ENCODE measurements at regions not wholly inside any gene's neighbourhood (a gene's known extent, or its start where the extent isn't known, plus 50 kb on each side); places are given as distances from the start of the nearest gene placed in this dataset.
"Not testable (repeated sequence)": the region's sequence is repeated elsewhere in the genome, so short reads cannot be mapped to it uniquely, and the experiment has no call there.

DNA sequence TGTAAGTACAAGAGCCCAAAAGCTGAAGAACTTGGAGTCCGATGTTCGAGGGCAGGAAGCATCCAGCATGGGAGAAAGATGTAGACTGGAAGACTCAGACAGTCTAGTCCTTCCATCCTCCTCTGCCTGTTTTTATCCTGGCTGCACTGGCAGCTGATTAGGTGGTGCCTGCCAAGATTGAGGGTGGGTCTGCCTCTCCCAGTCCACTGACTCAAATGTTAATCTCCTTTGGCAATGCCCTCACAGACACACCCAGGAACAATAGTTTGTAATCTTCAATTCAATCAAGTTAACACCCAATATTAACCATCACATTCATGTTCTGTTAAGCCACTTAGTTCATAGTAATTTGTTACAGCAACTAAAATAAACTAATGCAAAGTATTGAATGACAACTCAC is 904.4 kb upstream of the HS3ST1 start:
- TF ChIP-seq, protein P1, sequence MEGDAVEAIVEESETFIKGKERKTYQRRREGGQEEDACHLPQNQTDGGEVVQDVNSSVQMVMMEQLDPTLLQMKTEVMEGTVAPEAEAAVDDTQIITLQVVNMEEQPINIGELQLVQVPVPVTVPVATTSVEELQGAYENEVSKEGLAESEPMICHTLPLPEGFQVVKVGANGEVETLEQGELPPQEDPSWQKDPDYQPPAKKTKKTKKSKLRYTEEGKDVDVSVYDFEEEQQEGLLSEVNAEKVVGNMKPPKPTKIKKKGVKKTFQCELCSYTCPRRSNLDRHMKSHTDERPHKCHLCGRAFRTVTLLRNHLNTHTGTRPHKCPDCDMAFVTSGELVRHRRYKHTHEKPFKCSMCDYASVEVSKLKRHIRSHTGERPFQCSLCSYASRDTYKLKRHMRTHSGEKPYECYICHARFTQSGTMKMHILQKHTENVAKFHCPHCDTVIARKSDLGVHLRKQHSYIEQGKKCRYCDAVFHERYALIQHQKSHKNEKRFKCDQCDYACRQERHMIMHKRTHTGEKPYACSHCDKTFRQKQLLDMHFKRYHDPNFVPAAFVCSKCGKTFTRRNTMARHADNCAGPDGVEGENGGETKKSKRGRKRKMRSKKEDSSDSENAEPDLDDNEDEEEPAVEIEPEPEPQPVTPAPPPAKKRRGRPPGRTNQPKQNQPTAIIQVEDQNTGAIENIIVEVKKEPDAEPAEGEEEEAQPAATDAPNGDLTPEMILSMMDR (IDR thresholded peaks at IDR 0.05), result not testable (repeated sequence)
- not testable (repeated sequence) for TF ChIP-seq POLR2A (IDR thresholded peaks at IDR 0.05)

All from heart left ventricle (tissue), 13 donors.